Neuron (in vitro differentiated cells): ENCODE measurements at regions not wholly inside any gene's neighbourhood (a gene's known extent, or its start where the extent isn't known, plus 50 kb on each side); places are given as distances from the start of the nearest gene placed in this dataset.
"Not testable (repeated sequence)": the region's sequence is repeated elsewhere in the genome, so short reads cannot be mapped to it uniquely, and the experiment has no call there.

Source experiments
- H2AFZ ChIP-seq: one replicate; pipeline ENCODE4 v1.6.1; 2013; ENCODE audit warnings: low read depth, mild to moderate bottlenecking, inconsistent platforms, low read length, moderate library complexity
- H3K27me3 ChIP-seq: one replicate; pipeline ENCODE4 v1.6.1; 2013; ENCODE audit warnings: low read length; ENCODE audit not compliant: insufficient read depth
- H3K36me3 ChIP-seq: one replicate; pipeline ENCODE4 v1.6.1; 2013; ENCODE audit warnings: low read length; ENCODE audit not compliant: insufficient read depth
- H3K4me1 ChIP-seq: one replicate; pipeline ENCODE4 v1.6.1; 2013; ENCODE audit warnings: low read length; ENCODE audit not compliant: insufficient read depth
- H3K4me3 ChIP-seq: 2 replicates; pipeline ENCODE4 v1.5.1; 2013; ENCODE audit warnings: mild to moderate bottlenecking, low read length, moderate library complexity
- H3K9me3 ChIP-seq: one replicate; pipeline ENCODE4 v1.6.1; 2013; ENCODE audit warnings: low read length

DNA sequence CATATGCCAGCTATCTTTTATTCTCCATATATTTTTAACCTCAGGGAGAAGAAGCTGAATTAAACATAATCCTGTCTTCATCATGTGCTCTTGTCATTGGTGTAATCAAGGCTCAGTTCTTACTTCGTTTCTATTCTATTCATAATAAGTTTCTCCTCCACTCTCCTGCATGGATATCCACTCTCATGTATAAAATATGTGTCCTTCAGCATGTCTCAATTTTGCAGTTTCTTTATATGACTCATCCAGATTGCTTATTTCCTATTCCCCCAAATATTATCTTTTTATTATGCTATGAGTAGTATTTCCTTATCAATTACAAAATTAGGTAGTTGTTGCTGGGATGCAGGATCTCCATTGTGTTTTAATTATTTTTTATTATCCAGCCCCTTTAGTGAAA lies 643.7 kb upstream of the ACO1 start:
- no peak overlapping the region for H3K4me3 ChIP-seq
- H2AFZ ChIP-seq = no peak overlapping the region
- no peaks in the 10 kb centered on the region for H3K4me1 ChIP-seq
- no peaks in the 10 kb centered on the region for H3K9me3 ChIP-seq
- no peaks in the 10 kb centered on the region for H3K27me3 ChIP-seq
- H3K36me3 ChIP-seq = no peaks in the 10 kb centered on the region

DNA sequence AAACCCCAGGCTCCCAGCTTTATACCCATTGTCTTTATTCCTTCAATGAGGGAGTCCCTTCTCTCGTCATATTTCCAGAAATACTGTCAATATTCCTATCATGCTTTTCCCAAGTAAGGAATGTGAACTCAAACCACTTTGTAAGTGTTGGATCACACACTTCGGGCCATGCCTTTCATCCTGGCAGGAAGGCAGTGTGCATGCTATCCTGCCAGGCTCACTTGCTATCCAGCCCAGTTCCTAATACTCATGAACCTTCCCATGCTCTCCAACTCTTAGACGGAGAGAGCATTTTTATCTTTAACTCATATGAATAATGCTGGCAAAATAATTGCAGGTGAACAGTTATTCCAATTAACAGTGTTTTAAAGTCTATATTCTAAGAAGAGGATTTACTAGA lies 639.9 kb upstream of the ACO1 start:
- no peaks in the 10 kb centered on the region for H3K9me3 ChIP-seq
- H3K27me3 ChIP-seq = no peaks in the 10 kb centered on the region
- no peak overlapping the region for H3K4me3 ChIP-seq

DNA sequence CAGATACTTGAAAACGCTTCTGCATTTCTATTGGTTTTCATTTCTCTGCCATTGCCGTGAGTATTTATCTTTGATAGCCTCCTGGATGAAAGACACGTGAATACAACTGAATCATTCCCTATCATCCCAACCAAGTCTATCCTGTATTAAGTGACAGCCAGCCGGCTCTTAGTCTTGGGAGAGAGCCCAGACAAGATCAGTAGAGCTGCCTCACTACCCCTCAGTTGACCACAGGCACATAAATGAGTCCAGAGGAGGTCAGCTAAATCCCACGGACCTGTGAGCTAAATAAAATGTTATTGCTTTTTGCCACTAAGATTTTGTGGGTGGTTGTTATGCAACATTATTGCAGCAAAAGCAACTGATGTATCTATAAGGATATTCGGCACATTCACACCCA lies 639.0 kb upstream of the ACO1 start:
- H3K9me3 ChIP-seq = no peaks in the 10 kb centered on the region
- H3K4me1 ChIP-seq = no peaks in the 10 kb centered on the region
- no peak overlapping the region for H3K4me3 ChIP-seq
- no peak overlapping the region for H2AFZ ChIP-seq
- H3K36me3 ChIP-seq = no peaks in the 10 kb centered on the region
- H3K27me3 ChIP-seq = no peaks in the 10 kb centered on the region

More for the DNA sequence above, 639.9 kb upstream of the ACO1 start:
- H3K4me1 ChIP-seq = no peaks in the 10 kb centered on the region
- H2AFZ ChIP-seq = no peak overlapping the region
- no peaks in the 10 kb centered on the region for H3K36me3 ChIP-seq

DNA sequence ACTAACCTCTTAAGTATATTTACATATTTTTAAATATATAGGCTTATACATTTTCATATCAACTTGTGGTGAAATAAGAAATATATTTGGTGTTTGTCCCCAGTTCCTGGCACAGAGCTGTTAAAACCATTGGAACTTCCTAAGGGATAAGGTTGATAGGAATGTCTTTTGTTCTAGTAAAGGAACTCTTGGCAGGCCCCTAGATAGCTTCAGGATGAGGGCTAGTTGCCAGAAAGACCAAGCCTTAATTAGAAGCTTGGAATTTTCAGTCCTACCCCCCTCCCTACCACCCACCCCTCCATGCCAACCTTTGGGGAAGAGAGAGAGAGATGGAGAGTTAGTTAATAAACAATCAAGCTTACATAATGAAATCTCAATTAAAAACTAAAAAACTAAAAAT lies 638.6 kb upstream of the ACO1 start:
- Histone ChIP-seq H2AFZ (no peak overlapping the region), H3K4me1 (no peaks in the 10 kb centered on the region), H3K36me3 (no peaks in the 10 kb centered on the region), H3K4me3 (no peak overlapping the region), H3K9me3 (no peaks in the 10 kb centered on the region), H3K27me3 (no peaks in the 10 kb centered on the region)

DNA sequence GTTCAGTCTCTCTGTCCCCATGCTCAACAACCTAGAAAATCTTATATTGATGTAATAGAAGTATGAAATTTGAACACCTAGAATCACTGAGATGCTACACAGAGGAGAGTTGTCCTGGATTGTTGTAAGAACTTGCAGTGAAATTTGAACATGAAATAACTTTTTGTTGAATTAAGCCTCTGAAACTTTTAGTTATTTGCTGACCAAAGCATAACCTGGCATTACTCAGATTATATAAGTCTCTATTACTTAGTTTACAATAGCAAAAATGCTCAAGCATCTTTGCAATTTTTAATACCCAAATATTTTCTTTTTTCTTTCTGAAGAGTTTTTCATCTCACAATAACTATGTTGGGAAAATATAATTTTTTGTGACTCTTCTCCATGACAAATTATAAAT lies 630.7 kb upstream of the ACO1 start:
- no peaks in the 10 kb centered on the region for H3K4me1 ChIP-seq
- H3K9me3 ChIP-seq = no peaks in the 10 kb centered on the region
- H2AFZ ChIP-seq = no peak overlapping the region
- no peak overlapping the region for H3K4me3 ChIP-seq
- H3K36me3 ChIP-seq = no peaks in the 10 kb centered on the region
- no peaks in the 10 kb centered on the region for H3K27me3 ChIP-seq

DNA sequence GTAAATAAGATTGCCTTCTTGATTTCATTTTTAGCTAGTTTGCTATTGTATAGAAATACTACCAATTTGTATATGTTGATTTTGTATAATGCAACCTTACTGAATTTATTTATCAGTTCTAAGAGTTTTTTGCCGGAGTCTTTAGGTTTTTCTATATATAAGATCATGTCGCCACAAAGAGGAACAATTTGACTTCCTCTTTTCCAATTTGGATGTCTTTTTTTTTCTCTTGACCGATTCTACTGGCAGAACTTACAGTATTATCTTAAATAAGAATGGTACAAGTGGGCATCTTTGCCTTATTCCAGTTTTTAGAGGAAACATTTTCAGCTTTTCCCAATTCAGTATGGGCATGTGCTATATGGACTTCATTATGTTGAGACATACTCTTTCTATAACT lies 624.7 kb upstream of the ACO1 start:
- Histone ChIP-seq H3K36me3 (no peaks in the 10 kb centered on the region), H2AFZ (no peak overlapping the region), H3K9me3 (no peaks in the 10 kb centered on the region), H3K27me3 (no peaks in the 10 kb centered on the region), H3K4me1 (no peaks in the 10 kb centered on the region), H3K4me3 (no peak overlapping the region)

DNA sequence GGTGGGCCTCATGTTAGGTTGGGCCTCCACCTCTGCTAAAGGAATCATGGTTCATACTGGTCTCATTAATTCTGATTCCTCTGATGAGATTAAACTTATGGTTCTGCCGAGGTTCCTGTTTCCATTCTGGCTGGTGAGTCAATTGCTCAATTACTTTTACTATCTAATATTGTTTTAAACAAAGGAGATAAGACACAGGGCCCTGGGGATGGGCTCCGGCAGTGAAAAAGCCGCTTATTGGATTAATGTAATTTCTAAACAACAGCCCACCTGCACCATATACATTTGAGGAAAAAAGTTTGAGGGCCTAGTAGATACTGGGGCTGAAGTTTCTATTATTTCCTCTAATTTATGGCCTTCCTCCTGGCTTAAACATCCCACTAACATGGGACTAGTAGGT lies 610.4 kb upstream of the ACO1 start:
- not testable (repeated sequence) for H3K4me3 ChIP-seq, H3K9me3 ChIP-seq, H3K4me1 ChIP-seq, H3K27me3 ChIP-seq, H2AFZ ChIP-seq, H3K36me3 ChIP-seq

DNA sequence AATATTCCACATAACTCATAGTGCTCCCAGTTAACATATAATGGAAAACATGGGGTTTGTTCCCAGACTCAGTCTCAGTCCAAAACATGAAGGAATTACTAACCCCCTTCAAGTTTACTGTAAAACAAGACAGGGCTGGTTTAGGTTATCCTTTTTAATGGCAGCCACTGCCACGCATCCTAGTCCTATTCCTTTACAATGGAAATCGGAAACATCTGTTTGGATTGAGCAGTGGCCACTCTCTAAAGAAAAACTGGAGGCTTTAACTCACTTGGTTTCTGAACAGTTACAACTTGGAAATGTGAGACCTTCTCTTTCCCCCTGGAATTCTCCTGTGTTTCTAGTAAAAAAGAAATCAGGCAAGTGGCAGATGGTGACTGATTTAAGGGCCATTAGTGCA lies 609.9 kb upstream of the ACO1 start:
- H3K4me3 ChIP-seq = no peak overlapping the region
- H3K9me3 ChIP-seq = no peaks in the 10 kb centered on the region

DNA sequence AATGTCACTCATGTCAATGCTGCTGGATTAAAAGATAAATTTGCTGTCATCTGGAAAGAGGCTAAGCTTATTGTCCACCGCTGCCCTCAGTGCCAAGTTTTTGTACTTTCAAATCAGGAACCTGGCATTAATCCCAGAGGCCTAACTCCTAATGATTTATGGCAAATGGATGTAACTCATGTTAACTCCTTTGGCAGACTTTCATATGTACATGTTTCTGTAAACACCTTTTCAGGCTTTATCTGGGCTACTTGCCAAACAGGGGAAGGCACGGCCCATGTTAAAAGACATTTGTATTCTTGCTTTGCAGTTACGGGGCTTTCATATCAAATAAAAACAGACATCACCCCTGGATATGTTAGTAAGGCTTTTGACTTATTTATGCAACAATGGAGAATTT lies 608.0 kb upstream of the ACO1 start:
- no peaks in the 10 kb centered on the region for H3K36me3 ChIP-seq

More for the DNA sequence above, 609.9 kb upstream of the ACO1 start:
- H2AFZ ChIP-seq = no peak overlapping the region
- no peaks in the 10 kb centered on the region for H3K4me1 ChIP-seq
- H3K27me3 ChIP-seq = no peaks in the 10 kb centered on the region
- no peaks in the 10 kb centered on the region for H3K36me3 ChIP-seq

DNA sequence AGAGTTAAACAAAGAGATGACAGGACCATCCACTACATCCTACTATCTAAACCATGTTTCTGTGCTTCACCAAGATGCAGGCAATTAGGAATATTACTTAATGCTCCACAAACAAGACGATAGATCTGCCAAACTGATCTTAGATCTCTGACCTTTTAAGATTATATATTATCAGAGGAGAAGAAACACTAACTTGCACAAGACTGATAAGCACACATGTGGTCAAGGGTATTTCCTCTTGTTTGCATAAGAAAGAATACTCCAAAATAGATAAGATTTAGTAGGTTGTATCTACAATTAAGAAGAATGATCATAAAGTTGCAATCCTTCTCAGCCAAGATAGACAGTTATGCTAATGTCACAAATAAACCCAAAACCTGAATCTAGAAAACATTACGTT lies 601.0 kb upstream of the ACO1 start:
- Histone ChIP-seq H3K27me3 (no peaks in the 10 kb centered on the region), H3K9me3 (no peaks in the 10 kb centered on the region), H2AFZ (no peak overlapping the region), H3K36me3 (no peaks in the 10 kb centered on the region), H3K4me3 (no peak overlapping the region), H3K4me1 (no peaks in the 10 kb centered on the region)

More for the DNA sequence above, 608.0 kb upstream of the ACO1 start:
- Histone ChIP-seq H3K9me3 (no peaks in the 10 kb centered on the region), H3K4me1 (no peaks in the 10 kb centered on the region), H3K4me3 (no peak overlapping the region), H3K27me3 (no peaks in the 10 kb centered on the region), H2AFZ (no peak overlapping the region)

DNA sequence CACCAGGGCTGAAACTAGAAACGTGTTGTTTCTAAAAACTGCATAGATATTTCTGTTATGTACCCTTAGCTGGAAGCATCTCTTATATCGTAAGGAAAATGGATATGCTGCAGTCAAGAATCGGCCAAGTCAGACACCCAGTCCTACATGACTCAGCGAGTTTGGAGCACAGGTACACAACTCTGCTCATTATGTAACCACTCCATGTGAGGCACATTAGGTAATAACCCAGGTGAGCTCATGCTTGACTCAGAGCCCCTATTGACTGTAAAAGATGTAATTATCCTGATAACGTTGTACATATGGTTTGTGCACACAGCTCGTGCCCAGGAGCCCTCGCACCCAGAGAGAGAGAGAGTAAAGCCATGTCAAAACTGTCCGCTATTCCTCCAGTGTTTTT lies 593.7 kb upstream of the ACO1 start:
- Histone ChIP-seq H3K4me3 (no peak overlapping the region), H3K4me1 (no peaks in the 10 kb centered on the region), H3K27me3 (no peaks in the 10 kb centered on the region), H2AFZ (no peak overlapping the region), H3K36me3 (no peaks in the 10 kb centered on the region), H3K9me3 (no peaks in the 10 kb centered on the region)

DNA sequence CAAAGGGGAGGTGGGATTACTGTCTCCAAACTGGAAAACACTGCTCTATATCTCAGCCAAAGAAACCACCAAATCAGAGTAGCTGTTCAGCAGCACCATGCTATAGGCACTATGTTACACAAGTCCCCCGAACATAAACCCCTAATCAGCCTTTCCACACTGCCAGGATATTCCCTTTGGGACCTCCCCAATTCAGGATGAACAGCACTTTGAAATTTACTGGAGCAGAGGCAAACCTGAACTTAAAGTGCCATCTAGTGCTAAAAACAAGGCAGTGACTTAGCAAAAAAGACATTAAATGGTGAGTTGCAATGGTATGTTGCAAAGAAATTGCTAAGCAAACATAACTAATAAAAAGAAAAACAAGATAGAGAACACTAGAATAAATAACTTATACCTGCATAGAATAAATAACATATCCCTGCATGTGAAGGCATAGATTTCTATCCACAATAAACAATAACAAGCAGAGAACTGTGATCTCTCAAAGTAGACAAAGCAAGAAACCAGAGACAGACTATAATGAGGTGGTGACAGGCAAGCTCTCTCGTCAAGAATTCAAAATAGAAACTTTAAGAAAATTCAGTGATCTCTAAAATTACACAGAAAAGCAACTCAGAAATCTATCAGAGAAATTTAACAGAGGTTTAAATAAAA lies 584.4 kb upstream of the ACO1 start:
- H3K27me3 ChIP-seq = no peaks in the 10 kb centered on the region
- H3K4me3 ChIP-seq = no peak overlapping the region
- H2AFZ ChIP-seq = no peak overlapping the region
- no peaks in the 10 kb centered on the region for H3K36me3 ChIP-seq
- no peaks in the 10 kb centered on the region for H3K4me1 ChIP-seq
- no peaks in the 10 kb centered on the region for H3K9me3 ChIP-seq

DNA sequence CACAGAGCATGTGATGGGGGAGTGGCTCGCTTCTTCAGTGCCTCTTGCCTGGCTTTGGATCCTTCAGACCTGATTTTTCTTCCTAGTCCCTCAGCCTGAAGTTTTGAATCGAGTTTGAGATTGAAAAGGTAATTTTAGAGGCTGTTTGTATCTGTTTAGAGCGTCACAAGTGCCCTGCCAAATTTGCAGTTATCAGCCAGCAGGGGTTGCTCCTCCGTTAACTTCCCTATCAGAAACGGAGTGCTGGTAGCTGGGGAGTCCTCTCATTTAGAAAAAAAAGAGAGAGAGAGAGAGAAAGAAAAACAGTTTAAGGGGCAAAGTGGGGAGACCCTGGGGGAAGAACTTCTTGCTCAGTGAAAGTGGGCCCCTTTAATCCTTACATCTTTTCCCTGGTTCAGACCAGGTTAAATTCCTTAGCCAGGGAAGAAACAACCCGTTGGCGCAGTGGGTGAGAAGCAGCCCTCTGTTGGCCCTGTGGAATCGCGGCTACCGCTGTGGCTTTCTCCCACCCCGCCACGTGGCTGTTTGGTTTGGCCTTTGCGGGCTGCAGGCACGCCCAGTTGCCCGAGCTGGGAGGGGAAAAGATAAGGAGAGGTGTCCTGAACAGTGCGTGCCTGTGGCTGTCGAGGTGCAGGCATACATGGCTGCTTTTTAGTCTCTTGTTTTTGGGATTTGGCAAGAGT lies 576.7 kb upstream of the ACO1 start:
- Histone ChIP-seq H3K9me3 (no peaks in the 10 kb centered on the region), H2AFZ (no peak overlapping the region), H3K36me3 (no peaks in the 10 kb centered on the region), H3K4me3 (no peak overlapping the region), H3K27me3 (no peaks in the 10 kb centered on the region), H3K4me1 (no peaks in the 10 kb centered on the region)

DNA sequence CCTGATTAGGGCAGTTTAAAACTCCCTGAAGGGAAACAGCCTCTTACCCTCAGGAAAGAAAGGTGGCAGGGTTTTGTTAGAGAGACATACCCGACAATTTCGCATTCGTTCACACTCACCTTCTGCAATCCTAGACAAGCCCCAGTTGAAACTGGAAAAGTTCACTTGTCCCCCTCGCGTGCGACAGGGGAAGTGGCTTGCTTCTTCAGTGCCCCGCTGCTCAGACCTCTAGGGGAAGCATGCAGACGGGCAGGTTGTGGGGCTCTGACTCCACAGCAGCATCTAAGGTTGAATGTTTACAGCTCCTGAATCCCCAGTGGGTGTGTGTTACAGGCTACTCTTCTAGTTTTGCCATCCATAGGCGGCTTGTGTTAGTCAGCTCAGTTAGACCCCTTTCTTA lies 575.7 kb upstream of the ACO1 start:
- H2AFZ ChIP-seq = no peak overlapping the region
- no peak overlapping the region for H3K4me3 ChIP-seq
- no peaks in the 10 kb centered on the region for H3K4me1 ChIP-seq
- no peaks in the 10 kb centered on the region for H3K9me3 ChIP-seq
- no peaks in the 10 kb centered on the region for H3K36me3 ChIP-seq
- no peaks in the 10 kb centered on the region for H3K27me3 ChIP-seq
